ENCODE measurements at regions not wholly inside any gene's neighbourhood (a gene's known extent, or its start where the extent isn't known, plus 50 kb on each side); places are given as distances from the start of the nearest gene placed in this dataset.
"Not testable (repeated sequence)": the region's sequence is repeated elsewhere in the genome, so short reads cannot be mapped to it uniquely, and the experiment has no call there.

DNA sequence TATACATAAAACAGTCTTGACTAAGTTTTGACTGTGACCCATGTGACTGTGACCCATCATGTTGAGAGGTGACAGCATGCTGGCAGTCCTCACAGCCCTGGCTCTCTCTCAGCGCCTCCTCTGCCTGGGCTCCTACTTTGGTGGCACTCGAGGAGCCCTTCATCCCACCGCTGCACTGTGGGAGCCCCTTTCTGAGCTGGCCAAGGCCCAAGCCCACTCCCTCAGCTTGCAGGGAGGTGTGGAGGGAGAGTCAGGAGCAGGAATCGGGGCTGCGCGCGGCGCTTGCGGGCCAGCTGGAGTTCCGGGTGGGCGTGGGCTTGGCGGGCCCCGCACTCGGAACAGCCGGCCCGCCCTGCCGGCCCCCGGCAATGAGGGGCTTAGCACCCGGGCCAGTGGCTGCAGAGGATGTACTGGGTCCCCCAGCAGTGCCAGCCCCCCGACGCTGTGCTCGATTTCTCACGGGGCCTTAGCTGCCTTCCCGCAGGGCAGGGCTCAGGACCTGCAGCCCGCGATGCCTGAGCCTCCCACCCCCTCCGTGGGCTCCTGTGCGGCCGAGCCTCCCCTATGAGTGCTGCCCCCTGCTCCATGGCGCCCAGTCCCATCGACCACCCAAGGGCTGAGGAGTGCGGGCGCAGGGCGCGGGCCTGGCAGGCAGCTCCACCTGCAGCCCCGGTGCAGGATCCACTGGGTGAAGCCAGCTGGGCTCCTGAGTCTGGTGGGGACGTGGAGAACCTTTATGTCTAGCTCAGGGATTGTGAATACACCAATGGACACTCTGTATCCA lies 955.9 kb upstream of the FAT3 start:
- DNase-seq, result not testable (repeated sequence)

DNA sequence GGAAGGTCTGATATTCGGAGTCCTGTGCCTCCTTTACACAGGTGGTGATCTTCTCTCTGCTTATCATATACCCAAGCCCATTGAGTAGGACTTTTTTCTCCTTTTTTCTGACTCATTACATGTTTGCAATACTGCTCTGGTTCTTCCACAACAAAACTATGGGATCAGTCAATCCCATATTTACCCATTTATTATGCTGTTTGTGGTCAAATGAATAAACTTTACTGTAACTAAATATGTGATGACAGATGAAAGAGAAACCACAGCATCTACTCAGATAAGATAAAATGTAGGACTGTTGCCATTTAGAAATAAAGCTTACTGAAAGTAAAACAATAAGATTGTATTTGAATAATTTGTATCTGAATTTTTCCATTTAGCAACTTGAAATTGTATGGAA lies 958.7 kb upstream of the FAT3 start:
- no peak for DNase-seq

GRCh38 chr11:91264481-91264880 lies 960.1 kb upstream of the FAT3 start:
- no peak for DNase-seq

DNA sequence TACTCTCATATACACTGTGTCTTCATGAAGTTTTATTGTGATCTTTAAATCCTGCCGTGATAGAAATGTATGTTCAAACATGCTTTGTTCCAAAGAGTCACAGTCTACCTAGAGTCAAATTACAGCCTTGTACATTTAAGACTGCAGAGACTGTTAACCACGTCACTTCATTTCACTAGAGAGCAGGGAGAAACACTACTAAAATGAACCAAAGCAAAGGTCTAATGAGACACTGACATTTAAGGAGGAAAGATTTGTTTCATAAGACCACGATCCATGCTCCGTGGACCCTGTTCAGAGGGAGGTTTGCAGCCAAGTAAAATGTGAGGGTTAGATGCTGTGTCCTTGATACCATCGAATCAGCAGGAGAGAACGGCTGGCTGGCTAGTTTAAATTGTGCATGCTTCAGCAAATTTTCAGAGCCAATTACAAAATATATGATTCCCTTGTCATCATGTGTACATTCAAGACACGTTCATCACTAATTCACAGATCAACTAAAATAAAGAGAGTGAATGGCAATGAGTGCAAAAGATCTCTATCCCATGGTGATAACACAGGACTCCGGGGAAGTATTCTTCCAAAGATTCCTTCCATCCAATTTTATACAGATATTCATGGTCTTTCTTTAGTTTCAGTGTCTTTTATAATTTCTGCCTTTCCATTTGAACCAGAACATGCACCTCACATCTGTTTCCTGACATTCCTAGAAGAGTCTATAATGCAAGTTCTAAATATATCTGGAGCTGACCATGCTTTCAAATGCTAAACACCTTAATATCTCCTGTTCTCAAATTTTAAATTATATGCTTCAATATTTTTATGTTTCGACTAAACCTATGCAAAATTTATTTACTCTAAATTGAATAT lies 960.9 kb upstream of the FAT3 start:
- DNase-seq, result no peak

DNA sequence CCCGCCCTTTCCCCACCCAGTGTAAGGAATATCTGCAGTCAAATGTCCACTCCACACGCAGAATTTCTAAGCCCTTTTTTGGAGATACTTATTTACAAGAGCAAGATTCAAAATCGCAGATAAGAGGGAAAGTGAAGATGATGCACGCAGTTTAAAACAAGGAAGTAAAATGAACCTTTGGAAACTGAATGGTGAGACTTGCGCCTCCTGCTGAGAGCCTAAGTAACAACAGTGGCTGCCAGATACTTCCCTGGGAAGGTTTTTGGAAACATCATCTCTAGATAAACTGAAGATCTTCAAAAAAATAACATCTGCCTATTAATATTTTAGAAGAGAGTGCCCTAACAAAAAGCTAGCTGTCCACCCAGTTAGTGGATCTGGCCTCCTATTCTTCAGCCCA lies 963.1 kb upstream of the FAT3 start:
- DNase-seq, result no peak

DNA sequence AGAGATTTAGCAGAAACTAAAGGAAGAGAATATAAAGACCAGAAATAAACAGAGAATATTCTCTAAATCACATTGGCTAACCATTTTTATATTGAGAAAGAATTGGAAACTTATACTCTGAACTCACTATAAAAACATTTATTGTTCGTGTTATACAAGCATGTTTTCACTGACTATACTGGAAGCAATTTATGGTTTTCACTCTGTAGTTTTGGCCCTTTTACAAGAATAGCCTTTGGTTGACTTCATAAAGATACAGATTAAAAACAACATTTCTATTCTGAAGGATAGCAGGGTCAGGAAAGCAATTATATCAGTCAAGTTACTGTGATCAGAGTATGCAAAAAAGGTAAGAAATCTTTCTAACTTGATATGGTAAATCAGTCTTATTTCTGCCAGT lies 965.7 kb upstream of the FAT3 start:
- no peak for DNase-seq

- DNase-seq, result no peak
Observed at GRCh38 chr11:91257667-91258066, 967.0 kb upstream of the FAT3 start.

GRCh38 chr11:91248199-91248807 lies 976.3 kb upstream of the FAT3 start:
- no peak for DNase-seq

GRCh38 chr11:91247009-91247735 lies 977.4 kb upstream of the FAT3 start:
- DNase-seq, result no peak

DNA sequence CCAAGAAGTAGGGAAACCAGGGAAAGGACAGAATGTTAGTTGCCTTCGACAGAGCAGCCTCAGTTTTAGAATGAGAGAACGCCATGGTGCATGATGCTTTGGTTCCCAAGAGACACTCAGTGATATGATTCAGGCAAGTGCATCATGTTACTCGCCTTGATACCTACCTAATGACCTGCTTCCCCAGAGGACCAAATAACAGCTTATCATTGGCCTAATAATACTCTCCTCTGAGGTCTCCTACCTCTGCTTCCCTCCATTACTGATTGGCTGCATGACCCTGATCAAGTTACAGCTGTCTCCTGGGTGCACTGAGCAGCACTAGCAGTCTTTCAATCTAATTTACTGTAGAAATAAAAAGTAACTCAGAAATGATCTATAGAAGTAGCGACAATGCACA lies 979.7 kb upstream of the FAT3 start:
- DNase-seq, result no peak

DNA sequence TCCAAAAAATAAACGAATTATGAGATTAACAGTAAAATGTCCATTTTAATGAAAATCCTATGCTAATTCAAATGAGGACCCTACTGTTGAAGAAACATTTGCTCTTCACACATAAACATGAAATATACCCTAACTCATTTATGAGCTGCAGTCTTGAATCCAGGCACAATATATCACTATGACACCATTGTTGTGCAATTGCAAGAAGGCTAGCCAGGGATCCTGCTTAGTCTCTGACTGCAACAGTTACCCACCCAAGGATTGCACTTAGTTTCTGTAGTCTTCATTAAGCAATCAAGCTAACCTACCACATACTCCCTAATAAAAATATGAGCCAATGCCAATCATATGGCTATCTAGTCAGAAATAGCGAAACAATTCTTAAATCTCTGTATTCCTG lies 981.0 kb upstream of the FAT3 start:
- no peak for DNase-seq

GRCh38 chr11:91243051-91243450 lies 981.6 kb upstream of the FAT3 start:
- DNase-seq, result no peak

DNA sequence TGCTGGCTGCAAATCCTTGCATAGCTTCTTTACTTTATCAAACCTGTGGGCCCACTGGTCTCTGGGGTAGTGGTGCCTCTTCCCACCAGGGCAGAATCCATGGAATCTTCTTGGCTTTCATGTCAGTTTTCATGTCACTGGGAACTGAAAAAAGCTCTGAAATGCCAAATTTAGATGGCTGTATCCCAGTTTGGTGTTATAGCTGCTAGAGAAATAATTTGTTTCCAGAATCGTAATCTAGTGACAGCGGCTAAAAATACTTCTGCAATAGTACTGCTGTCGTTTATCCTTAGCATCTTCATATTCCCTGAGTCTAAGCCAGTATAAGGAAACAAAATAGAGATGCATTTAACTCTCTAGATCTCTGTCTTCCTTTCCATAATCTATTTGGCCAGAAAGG lies 983.4 kb upstream of the FAT3 start:
- no peak for DNase-seq

DNA sequence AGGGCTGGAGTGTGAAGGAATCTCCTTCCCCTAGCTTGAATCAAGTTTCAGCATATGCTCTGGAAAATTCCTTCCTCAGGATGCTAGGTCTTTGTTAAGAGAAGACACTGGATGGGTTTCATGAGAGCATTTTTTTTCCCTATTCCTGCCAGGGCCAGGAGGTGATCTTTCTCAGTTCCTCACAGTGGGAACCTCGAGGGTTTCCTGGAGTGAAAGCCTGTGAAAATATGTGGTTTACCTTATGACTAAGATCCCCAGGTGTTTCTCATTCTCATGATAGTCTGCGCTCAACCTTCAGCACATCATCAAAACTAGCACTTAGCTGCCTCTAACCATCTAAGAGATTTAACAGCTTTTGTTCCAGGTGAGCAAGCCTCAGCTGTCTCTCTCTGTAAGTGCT lies 985.3 kb upstream of the FAT3 start:
- no peak for DNase-seq

GRCh38 chr11:91231226-91231625 lies 993.4 kb upstream of the FAT3 start:
- DNase-seq, result no peak

DNA sequence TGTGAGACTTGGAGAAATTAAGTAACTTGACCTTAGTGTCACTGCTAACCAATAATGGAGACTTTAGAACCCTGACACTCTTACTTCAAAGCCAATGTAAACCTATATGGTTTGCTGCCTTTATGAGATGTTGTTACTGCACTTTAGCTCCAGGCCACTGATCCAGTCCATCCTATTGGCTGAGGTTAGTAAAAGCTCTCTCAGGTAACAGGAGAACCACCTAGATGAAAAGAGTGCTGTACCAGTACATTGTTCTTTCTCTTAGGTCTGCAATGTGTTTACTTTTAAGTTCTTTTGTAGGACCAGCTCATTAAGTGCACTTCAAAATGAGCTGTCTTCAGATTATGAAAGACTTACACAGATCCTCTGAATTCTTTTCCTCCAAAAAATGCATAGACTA lies 994.0 kb upstream of the FAT3 start:
- no peak for DNase-seq

DNA sequence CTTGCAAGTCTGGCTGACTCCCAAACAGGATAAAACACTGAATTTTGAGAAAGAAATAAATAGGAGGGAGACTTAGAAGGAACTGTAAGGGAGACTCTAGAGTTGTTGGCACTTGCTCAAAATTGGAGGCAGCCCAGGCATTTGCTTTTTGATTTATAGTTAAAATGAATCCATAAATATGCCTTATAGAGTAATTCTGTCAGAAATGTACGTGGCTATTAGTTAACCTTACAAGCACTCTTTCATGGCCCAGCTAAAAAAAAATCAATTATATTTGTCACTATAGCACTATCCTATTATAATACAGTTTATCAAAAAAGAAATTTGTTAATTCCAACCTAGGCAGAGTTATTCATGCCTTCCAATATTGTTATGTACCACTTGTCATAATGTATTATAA lies 1000.0 kb upstream of the CHORDC1 start:
- no peak for DNase-seq

DNA sequence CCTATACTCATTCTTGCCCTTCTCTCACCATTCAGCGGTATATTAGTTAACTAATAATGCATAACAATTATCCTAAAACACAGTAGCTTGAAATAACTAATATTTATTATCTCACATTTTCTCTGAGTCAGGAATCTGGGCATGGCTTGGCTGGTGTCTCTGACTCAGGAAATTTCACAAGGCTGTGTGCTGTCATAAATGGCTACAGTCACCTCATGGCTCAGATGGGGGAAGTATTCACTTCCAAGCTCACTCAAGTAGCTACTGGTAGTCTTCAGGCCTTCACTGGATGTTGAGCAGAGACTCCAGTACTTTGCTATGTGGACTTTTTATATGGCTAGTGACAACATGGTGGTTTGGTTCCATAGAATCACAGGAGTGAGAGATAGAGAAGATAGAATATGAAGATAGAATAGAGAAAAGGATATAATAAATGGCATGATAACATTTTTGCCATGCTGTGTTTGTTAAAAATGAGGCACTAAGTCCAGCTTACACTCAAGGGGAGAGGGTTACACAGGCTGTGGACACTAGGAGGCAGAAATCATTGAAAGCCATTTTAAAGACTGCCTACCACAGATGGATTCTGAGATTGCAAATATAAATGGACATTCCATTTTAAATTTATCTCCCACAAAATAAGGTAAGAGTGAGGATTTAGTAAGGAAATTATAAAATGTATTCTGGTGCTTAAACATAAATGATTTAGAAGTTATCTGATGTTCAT lies 997.8 kb upstream of the CHORDC1 start:
- no peak for DNase-seq

GRCh38 chr11:91219535-91219934 lies 996.7 kb upstream of the CHORDC1 start:
- DNase-seq, result no peak

- DNase-seq, result no peak
Observed at GRCh38 chr11:91209751-91210150, 986.9 kb upstream of the CHORDC1 start.

GRCh38 chr11:91209306-91209705 lies 986.5 kb upstream of the CHORDC1 start:
- DNase-seq, result no peak

- DNase-seq, result no peak
Observed at GRCh38 chr11:91199866-91200265, 977.0 kb upstream of the CHORDC1 start.

DNA sequence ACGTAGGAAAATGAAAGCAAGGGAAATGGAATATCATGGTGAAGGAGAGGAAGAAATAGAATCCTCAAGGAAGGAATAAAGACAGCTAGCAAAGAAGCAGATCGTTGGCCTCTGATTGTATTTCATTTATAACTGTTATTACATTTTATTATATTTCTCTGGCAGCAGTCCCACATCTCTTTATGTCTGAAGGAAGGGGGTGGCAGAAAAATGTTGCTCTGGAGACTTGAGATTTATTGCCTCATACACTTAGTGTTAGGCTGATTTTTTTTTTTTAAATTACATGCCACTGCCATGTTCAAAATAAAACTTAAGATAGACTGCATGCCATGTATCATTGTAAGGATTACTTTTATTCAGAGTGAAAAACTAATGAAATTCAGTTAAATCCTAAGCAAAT lies 971.7 kb upstream of the CHORDC1 start:
- no peak for DNase-seq
